ENCODE measurements at regions not wholly inside any gene's neighbourhood (a gene's known extent, or its start where the extent isn't known, plus 50 kb on each side); places are given as distances from the start of the nearest gene placed in this dataset.

- TF ChIP-seq ZNF251 (CRISPR knock-in tag; IDR thresholded peaks at IDR 0.05) (no peak), PAXIP1 (CRISPR knock-in tag; conservative IDR thresholded peaks at IDR 0.05) (no peak), MTA1 (CRISPR knock-in tag; IDR thresholded peaks at IDR 0.05; ENCODE audit: borderline replicate concordance) (no peak), TAF15 (IDR thresholded peaks at IDR 0.05; ENCODE audit: low read depth, low read length, poor library complexity, severe bottlenecking) (no peak), ZNF333 (CRISPR knock-in tag; IDR thresholded peaks at IDR 0.05; ENCODE audit: borderline replicate concordance) (no peak), MYNN (CRISPR knock-in tag; IDR thresholded peaks at IDR 0.05; ENCODE audit: low read depth) (no peak), TEAD2 (CRISPR knock-in tag; IDR thresholded peaks at IDR 0.05) (no peak), CTCF (CRISPR knock-in tag; IDR thresholded peaks at IDR 0.05) (no peak), EP300 (IDR thresholded peaks at IDR 0.05; ENCODE audit: low read depth in 2 of 2, low read length in 2 of 2) (no peak), EP300 (CRISPR knock-in tag; IDR thresholded peaks at IDR 0.05; ENCODE audit: borderline replicate concordance) (no peak)
- TF ChIP-seq, protein P1, sequence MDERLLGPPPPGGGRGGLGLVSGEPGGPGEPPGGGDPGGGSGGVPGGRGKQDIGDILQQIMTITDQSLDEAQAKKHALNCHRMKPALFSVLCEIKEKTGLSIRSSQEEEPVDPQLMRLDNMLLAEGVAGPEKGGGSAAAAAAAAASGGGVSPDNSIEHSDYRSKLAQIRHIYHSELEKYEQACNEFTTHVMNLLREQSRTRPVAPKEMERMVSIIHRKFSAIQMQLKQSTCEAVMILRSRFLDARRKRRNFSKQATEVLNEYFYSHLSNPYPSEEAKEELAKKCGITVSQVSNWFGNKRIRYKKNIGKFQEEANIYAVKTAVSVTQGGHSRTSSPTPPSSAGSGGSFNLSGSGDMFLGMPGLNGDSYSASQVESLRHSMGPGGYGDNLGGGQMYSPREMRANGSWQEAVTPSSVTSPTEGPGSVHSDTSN (CRISPR knock-in tag; IDR thresholded peaks at IDR 0.05) = no peak
Observed at GRCh38 chr3:177629276-177629675, 432.0 kb upstream of the TBL1XR1 start.
